ENCODE measurements at regions not wholly inside any gene's neighbourhood (a gene's known extent, or its start where the extent isn't known, plus 50 kb on each side); places are given as distances from the start of the nearest gene placed in this dataset.

DNA sequence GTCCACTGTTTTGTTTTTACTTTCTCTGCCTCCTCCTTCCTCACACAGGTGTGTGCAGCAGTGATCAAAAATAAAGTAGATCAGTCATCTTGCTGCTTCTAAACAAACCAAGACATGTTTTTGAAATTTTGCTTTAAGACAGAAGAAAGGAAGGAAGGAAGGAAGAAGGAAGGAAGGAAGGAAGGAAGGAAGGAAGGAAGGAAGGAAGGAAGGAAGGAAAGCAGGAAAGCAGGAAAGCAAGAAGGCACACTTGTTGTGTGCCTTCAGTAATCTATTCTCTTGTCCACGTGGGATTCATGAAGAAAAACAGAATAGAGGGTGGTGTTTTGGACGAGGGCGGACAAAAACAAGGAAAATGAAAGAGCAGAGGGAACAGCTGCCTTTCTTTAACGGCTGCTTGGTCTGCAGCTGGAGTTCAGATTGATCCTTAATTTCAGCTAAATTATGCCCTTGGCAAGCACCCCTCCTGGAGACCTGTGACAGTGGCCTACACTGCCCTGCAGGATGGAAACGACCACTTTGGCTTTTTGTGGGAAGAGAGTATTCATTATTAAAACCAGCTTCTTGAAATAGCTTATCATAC is 188.5 kb upstream of the IRX3 start:
- no peak for DNase-seq (ENCODE audit: low spot score)

DNA sequence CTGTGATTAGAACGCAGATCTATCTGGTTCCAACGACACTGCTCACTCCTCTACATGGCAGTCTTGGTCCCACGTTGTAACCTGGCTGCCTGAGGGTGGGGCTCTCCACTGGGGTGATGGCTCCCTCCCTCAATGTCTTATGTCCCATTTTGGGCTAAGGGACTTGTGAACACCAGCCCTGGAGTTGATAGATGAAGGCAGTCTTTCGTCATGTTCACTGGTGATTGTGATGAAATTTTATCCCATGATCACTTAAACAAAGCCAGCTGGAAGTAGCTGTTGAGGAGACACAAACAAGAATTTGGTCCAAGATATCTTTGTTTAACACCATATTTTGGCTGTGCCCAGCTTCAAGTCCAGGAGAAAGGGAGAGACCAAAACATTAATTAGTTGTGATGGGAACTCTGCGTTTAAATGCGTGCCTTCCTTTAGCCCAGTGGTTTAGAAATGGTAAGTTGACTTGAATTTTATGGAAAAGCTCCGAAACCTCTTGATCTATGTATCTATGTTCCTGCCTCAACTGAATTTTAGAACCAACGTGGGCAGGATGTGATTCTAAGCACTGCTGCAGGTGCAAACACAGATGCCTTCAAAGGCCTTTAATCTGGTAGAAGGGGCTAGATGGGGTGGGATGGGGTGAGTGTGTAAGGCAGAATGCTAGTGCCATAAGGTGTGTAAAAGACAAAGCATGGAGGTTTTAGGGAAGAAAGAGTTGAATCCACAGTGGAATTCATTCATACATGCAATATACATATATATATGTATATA is 186.8 kb upstream of the IRX3 start:
- DNase-seq (ENCODE audit: low spot score), result no peak

DNA sequence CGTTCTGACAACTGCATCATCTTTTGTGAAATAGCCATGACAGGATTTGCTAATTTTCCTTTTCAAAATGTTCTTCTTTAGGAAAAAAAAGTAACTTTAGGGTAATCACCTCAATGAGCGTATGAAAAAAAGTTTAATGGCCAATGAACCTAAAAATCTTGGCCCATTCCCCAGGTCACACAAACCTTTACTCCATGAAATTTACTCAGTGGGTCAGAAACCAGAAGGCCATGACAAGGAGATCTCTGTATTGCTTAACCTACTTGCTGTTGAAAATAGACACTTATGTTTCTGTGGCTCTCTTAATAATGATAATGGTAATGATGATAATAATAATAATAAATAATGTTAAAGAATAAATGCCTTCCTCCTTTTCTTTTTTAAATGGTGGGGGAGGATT is 180.8 kb upstream of the IRX3 start:
- DNase-seq (ENCODE audit: low spot score), result no peak

DNA sequence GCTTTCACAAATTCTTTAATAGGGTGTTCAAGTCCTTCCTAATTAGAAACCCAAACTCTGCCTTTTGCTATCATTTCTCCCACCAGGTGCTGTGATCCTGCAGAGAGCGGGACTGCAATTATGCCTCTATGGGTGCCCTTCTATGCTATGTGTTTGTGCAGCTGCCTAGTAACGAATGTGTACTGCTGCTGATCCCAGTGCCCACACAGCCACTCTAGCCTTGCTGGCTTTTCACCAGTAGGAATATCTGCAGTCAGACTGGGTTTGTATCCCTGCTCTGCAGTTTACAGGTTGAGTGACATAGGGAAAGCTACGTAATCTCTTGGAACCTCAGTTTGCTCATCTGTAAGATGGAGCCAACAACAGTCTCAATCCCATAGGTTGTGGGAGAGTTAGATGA is 179.6 kb upstream of the IRX3 start:
- no peak for DNase-seq (ENCODE audit: low spot score)

DNA sequence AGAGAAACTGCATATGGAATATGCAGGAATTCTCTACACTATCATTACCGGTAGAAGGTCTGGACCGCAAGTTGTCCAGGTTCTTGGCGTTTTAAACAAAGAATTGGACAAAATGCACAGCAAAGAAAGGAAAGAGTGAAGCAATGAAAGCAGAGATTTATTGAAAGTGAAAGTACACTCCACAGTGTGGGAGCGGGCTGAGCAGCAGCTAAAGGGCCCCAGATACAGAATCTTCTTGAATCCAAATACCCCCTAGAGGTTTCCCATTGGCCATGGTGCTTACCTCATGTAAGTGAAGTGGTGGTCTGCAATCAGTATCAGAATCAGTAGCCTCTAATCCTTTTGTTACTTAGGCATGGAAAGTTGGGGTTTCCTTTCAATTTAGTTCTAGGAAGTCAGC is 178.5 kb upstream of the IRX3 start:
- no peak for DNase-seq (ENCODE audit: low spot score)

DNA sequence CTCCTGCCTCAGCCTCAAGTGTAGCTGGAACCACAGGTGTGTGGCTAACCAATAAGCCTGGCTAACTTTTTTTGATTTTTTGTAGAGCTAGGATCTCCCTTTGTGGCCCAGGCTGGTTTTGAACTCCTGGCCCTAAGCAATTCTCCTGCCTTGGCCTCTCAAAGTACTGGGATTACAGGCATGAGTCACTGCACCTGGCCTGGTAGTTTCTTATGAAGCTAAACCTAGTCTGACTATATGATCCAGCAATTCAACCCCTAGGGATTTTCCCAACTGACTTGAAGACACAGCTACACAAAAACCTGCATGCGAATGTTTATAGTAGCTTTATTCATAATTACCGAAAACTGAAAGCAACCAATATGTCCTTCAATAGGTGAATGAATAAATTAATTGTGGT is 176.2 kb upstream of the IRX3 start:
- no peak for DNase-seq (ENCODE audit: low spot score)

DNA sequence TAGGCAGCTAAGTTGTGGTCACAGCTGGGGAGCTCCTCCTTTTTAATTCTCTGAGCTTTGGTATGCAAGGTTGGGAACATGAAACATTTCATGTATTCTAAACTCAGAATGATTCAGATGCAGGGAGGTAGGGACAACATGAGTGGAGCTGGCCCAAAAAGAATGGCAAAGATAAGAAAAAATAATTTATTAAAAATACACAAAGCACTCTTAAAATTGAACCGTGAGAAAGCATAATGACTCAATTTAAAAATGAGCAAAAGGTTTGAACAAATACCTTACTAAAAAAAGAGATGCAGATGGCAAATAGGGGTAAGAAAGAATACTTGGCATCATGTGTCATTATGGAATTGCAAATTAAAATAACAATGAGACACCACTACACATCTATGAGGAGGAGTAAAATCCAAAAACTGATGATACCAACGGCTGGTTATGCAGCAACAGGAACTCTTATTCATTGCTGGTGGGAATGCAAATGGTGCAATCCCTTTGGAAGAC is 175.6 kb upstream of the IRX3 start:
- DNase-seq (ENCODE audit: low spot score), result no peak

DNA sequence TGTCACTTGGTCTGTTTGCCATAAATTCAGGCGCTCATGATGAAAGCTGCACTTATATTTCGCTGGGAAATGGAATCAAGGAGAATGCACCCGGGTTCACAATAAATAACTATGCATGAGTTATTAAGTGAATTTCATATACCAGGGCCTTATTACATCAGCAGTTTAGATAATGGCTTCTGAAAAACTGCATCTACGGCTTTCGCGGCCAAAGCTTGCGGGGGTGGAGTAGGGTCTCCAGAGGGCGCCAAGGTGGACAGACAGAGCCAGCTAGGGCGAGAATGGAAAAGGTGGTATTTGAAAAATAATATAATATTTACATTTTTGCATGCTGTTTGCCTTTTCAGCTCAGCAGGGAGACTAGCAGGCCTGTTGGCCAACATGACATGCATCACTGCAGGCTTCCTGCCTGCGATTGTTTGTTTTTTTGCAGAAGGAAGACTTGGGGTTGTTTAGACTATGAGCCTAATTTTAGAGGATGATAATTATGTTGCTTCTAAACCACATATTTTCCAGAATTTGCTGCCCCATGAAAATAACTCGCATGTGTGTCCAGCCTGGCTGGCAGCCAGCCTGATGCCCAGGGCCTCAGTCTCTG is 173.8 kb upstream of the IRX3 start:
- DNase-seq (ENCODE audit: low spot score), result no peak

DNA sequence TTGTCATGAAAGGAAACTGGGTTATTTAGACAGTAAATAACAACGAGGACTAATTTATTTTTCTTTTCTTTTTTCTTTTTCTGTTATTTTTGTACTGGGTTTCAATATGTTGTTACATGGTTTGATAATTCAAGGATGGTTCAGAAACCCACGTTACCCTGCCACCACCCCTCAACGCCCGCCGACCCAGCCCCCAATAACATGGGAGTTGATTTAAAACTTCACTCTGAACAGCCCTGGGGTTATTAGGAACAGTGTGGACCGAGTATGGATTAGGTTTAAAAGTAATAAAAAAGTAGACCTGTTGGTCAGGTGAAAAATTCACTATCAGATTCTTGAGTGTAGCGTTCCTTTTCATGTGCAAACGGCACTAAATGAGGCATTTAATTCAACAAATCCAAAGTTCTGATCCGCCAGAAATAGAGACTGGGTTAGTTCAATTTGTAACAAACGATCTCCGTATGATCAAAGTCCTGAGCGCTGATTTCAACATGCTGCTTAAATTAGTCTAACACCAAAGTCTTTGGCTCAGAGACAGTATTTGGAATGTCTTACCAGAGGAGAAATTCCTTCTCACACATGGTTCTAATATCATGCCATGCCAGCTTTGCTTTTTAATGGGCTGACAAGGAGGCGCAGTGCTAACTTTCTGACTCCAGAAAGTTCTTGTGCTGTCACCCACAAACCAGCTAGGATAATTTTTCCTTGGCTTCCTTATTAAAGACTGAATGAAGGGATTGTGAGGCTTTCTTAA is 173.1 kb upstream of the IRX3 start:
- no peak for DNase-seq (ENCODE audit: low spot score)

DNA sequence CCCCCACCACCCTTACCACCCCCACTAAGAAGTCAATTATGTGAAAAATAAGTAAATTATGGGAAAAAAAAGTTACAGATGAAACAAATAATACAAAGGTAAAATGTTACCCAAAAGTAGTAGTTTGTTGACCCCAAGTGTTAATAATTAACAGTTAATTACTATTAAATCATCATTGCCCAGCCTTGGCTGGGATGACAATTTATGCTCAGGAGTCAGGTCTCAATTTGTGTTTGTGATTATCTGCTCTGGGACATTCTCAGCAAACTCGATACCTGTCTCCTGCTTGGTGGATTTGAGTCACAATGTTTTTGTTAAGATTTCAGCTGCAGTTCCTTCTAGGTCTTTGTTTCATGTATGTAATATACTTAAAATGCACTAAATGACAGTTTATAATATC is 172.3 kb upstream of the IRX3 start:
- DNase-seq (ENCODE audit: low spot score), result no peak

DNA sequence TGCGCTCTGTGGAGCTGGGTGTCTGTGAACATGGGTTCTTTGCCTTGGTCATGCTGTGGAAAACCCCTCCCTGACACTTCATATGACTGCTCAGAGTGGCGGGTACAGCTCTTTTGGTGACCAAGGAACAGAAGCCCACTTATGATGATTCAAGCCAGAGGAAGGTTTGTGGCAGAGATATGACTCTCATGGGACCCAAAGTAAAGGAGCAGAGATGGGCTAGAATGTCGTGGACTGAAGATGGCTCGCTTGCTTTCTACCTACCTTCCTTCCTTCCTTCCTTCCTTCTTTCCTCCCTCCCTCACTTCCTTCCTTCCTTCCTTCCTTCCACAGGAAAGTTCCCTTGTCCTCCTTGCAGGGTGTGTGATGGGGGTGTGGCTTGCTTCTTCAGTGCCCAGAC is 169.7 kb upstream of the IRX3 start:
- DNase-seq (ENCODE audit: low spot score), result no peak

DNA sequence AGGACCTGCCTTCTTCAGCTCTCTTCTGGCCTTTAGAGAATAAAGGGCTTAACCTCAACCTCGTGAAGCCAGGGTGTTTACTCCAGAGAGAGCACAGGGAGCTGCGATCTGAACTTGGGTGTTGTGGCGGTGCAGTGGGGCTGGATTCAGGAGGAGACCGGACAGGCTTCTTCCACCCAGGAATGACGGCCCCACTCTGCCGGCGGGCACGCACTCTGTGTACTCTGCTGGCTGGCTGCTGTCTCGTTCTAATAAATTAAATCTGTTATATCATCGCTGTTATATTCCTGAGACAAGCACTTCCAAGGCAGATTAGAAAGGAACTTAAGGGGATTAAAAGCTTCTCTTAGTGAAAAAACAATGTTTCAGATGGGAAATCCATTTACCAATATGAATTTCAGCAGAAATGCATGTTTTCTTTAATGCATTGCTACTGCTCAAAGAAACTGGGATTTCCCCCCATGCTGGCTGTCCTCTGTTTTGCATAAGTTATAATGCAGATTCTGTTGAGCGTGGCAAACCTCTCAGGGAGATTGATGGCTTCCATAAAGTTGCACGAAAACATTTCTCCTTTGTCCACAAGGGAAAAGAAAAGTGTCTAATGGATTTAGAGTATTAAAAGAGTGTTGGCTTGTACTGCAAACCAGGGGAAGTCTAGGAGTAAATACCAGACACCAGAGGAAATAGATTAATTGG is 168.6 kb upstream of the IRX3 start:
- no peak for DNase-seq (ENCODE audit: low spot score)

DNA sequence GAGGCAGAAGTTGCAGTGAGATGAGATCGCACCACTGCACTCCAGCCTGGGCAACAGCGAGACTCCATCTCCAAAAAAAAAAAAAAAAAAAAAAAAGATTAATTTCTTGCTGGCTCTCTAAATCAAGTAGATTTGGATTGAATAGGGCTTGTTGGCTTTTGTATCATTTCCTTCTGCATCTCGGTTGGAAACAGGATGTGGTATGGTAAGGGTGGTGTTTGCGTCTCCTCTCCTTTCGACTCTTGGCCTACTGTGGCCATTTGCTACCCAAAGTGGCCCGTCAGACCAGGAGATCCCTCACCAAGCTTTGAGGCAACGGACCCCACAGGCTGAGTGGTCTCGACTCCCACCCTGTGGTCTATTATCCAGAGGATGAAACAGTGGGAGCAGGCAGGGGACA is 168.0 kb upstream of the IRX3 start:
- no peak for DNase-seq (ENCODE audit: low spot score)

DNA sequence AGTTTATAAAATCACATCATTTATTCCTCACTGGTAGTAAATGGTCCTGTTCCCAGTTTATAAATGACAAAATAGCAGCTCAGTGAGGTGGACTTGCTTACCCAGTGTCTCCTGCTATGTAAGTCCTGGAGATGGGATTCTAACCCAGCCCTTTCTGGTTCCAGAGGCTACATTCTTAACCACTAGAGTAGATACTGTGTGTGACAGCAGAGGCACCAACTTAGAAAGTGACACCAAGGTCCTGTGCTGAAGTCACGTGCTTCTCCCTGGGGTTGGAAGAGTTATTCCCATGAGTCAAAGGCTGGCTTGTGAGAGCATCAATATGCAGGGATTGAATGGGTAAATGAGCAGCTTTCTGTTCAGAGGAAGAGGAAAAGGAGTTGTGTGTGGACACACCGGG is 167.3 kb upstream of the IRX3 start:
- DNase-seq (ENCODE audit: low spot score), result no peak

DNA sequence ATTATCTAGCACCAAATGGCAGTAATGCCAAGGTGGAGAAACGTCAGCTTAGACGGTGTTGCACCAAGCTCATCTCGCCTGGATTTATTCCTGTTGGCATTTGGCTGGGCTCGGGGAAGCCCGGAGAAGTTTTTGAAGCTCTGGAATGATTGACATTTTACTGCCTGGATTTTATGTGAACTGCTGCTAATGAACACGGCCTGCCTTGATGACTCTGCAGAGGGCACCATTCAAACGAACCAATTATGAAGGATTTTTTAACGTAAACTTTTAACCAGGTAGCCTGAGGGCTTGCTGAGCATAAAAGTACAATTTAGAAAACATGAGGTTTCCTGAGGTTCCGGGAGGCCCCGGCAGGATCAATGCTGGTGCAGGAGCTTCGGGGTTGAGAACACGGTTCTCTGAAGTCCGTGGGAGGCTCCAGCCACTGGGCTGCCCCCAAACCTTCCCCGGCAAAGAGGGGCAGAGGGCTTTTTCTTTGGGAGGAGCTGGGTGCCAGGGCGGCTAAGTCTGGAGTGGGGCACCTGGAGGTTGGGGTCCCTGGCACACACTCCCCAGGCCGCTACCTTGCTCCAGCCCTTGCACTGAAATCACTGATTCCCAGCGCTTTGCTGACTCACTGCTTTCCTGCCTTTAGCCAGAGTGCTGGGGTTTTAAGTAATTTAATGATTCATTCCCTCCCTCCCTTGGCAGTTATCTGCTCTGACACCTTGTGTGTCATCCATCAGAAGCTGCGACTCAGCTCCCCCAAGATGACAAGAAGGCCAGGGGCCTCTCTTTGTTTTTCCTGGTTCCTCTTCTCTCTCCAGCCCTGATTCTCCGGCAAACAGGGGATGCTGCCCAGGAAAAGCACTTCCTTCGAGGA is 161.2 kb upstream of the IRX3 start:
- DNase-seq (ENCODE audit: low spot score), result no peak

DNA sequence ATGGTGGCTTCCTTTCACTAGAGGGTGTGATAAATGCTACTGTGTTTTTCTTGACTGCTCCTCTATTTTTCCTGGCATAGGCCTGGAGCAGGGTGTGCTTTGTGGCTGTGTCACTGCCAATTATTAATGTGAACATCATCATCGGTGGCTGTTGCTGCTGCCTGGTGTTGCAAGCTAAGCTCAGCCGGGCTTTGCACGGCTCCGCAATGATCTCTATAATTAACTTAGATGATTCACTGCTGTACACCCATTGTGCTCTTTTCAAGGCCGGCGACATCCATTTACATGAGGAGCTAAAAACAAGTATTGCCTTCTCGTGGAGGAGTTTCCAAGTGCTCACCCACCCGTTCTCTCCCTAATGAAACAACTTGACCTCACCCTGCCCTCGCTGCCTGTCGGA is 160.1 kb upstream of the IRX3 start:
- no peak for DNase-seq (ENCODE audit: low spot score)

DNA sequence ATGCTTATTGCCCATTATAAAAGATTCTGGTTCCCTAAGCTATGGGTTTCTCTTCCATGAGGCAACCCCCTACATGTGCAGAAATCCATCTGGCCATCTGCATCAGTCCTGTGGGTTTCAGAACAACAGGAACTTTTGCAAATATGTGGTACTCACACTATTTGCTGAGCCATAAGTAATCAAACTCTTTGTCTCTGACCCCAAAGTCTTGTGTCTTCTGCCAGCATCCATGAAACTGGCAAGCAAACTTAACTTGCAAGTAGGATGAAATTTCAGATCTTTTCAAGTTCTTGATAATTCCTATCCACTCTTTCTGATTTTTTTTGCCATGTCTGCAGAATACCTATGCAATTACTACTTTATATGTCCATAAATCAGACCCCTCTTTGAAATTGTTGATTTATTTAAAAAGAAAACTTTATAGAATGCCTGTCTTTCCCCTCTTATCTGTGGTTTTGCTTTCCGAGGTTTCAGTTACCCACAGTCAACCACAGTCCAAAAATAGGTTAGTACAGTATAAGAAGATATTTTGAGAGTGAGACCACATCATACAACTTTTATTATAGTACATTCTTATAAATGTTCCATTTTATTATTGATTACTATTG is 158.4 kb upstream of the IRX3 start:
- no peak for DNase-seq (ENCODE audit: low spot score)

DNA sequence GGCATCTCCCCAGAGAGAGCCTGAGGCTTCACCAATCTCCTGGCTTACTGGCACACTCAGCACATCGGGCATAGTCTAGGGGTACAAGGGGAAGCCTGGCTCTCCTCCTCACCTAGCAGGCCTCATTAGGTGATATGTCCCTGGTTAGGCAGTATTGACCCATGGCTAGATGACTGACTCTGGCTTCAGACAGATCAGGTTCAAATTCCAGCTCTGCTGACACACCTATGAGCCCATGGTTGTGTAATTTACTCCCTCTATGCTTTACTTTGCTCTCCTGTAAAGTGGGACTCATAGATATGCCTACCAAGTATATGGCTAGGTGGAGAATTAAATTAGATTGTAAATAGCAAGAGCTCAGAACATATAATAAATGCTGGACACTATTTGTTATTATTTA is 157.3 kb upstream of the IRX3 start:
- DNase-seq (ENCODE audit: low spot score), result no peak

DNA sequence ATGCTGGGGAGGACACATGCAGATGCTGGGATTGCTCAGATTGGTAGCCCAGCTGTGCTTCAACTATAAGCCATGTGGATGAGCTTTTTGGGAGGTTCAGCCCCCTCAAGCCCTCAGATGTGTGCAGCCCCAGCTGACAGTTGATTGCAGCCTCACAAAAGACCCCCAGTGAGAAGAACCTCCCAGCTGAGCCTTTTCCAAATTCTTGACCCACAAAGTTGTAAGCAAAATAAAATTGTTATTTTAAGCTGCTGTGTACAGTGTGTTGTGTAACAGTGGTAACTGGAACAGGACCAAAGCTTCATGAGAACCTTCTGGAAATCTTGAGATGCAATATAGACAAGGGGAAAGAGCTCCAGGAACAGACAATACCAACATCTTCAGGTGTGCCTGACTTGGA is 156.8 kb upstream of the IRX3 start:
- no peak for DNase-seq (ENCODE audit: low spot score)

DNA sequence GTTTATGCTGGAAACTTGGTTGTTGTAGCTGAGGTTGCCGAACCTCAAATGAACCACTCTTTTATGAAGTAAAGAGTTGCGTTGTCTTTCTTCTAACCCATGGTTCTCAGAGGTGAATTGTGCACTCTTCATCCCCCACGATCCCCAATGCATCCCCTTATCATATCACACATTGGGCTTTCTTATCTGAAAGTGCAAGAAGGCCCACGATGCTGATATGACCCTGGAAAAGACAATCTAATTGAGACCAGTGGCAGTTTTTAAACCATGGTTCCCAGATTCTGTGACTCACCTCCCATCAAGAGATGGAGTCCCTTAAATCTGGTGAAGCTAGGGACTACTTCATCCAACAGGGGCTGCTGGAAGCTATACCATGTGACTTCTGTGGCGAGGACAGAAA is 156.3 kb upstream of the IRX3 start:
- no peak for DNase-seq (ENCODE audit: low spot score)

DNA sequence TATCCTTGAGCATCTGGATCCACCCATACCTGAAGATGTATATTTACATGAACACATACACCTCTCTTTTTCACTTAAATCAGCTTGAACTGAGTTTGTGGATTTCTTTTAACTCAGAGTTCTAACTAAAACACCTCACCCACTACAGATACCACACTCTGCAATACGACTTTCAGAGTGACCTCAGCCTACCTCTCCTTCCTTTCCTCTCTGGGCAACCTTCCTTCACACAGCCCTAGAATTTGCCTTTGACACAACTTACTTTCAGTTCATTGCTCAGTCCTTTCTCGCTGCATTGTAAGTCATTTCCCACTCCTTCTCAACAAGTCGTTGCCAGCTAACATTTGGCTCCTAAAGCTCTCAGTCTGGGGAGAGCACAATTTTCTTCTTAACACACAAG is 151.9 kb upstream of the IRX3 start:
- DNase-seq (ENCODE audit: low spot score), result no peak
